IMR-90 (cell line): ENCODE measurements at regions not wholly inside any gene's neighbourhood (a gene's known extent, or its start where the extent isn't known, plus 50 kb on each side); places are given as distances from the start of the nearest gene placed in this dataset.

Source experiments
- ATAC-seq: fragments of 200-7000 bp; cut with Tn5 transposase; 2 replicates; pipeline ENCODE4 v1.9.1; 2020; ENCODE audit warnings: low read depth, mild to moderate bottlenecking, moderate library complexity
- BruUV-seq: library from RNA; stranded (reverse); fragments of 400-500 nt; replicated peaks from 2 replicates; lab custom pipeline; 2021; lab: Mats Ljungman, UMichigan
- CTCF ChIA-PET: fragments of 300-600 bp; formaldehyde crosslinking; extraction: SDS; loops from one replicate; lab custom pipeline; 2021; ENCODE audit warnings: antibody characterized with exemption; lab: Yijun Ruan, JAX
- POLR2A ChIA-PET: fragments of 300-600 bp; sonication (Branson Sonifier 250); formaldehyde crosslinking; loops from one replicate; lab custom pipeline; 2022; ENCODE audit warnings: antibody characterized with exemption; ENCODE audit not compliant: unreplicated experiment; lab: Charles Lee
- DNase-seq: peaks from one replicate; pipeline ENCODE4 v3.0.0; 2013
- H2AFZ ChIP-seq: replicated peaks from 2 replicates; pipeline ENCODE3; 2013; ENCODE audit warnings: low read length, mild to moderate bottlenecking; ENCODE audit not compliant: poor library complexity
- H2AK5ac ChIP-seq: 2 replicates; pipeline ENCODE4 v1.6.1; 2013; ENCODE audit warnings: low read depth, low read length, inconsistent platforms
- H2AK9ac ChIP-seq: replicated peaks from 2 replicates; pipeline ENCODE3; 2013; ENCODE audit warnings: mild to moderate bottlenecking, low read depth, low read length, moderate library complexity; ENCODE audit not compliant: poor library complexity
- H2BK120ac ChIP-seq: 2 replicates; pipeline ENCODE4 v1.6.1; 2013; ENCODE audit warnings: low read depth, low read length, inconsistent platforms
- H2BK15ac ChIP-seq: 3 replicates; pipeline ENCODE4 v1.6.1; 2013; ENCODE audit warnings: low read depth, low read length, inconsistent platforms
- H2BK20ac ChIP-seq: 2 replicates; pipeline ENCODE4 v1.6.1; 2013; ENCODE audit warnings: low read depth, mild to moderate bottlenecking, inconsistent platforms, low read length, moderate library complexity
- H2BK5ac ChIP-seq: 2 replicates; pipeline ENCODE4 v1.6.1; 2013; ENCODE audit warnings: mild to moderate bottlenecking, low read depth, low read length, inconsistent platforms; ENCODE audit not compliant: poor library complexity, severe bottlenecking
- H3K14ac ChIP-seq: replicated peaks from 2 replicates; pipeline ENCODE4 v1.6.1; 2013; ENCODE audit warnings: low read depth, low read length, inconsistent platforms
- H3K18ac ChIP-seq: 2 replicates; pipeline ENCODE4 v1.6.1; 2013; ENCODE audit warnings: low read depth, low read length, control low read depth
- H3K23ac ChIP-seq: 2 replicates; pipeline ENCODE4 v1.6.1; 2013; ENCODE audit warnings: low read depth, low read length, inconsistent platforms
- H3K27ac ChIP-seq: 2 replicates; pipeline ENCODE4 v1.5.1; 2013; ENCODE audit warnings: mild to moderate bottlenecking, control low read depth, low read length; ENCODE audit not compliant: insufficient read depth
- H3K27me3 ChIP-seq: 2 replicates; pipeline ENCODE4 v1.6.1; 2013; ENCODE audit warnings: low read length; ENCODE audit not compliant: control insufficient read depth, insufficient read depth
- H3K36me3 ChIP-seq: 2 replicates; pipeline ENCODE4 v1.6.1; 2013; ENCODE audit warnings: low read length, mixed read lengths; ENCODE audit not compliant: control insufficient read depth, insufficient read depth
- H3K4ac ChIP-seq: 2 replicates; pipeline ENCODE4 v1.6.1; 2013; ENCODE audit warnings: low read depth, low read length, inconsistent platforms
- H3K4me1 ChIP-seq: 2 replicates; pipeline ENCODE4 v1.6.1; 2013; ENCODE audit warnings: low read length, mixed read lengths; ENCODE audit not compliant: control insufficient read depth, insufficient read depth
- H3K4me2 ChIP-seq: 2 replicates; pipeline ENCODE4 v1.6.1; 2013; ENCODE audit warnings: low read depth, mild to moderate bottlenecking, control low read depth, low read length, moderate library complexity
- H3K4me3 ChIP-seq: 2 replicates; pipeline ENCODE4 v1.5.1; 2013; ENCODE audit warnings: low read depth, mild to moderate bottlenecking, control low read depth, low read length, moderate library complexity; ENCODE audit not compliant: insufficient read depth
- H3K56ac ChIP-seq: 2 replicates; pipeline ENCODE4 v1.6.1; 2013; ENCODE audit warnings: low read length, inconsistent platforms; ENCODE audit not compliant: insufficient read depth; ENCODE audit errors: extremely low read depth
- H3K79me1 ChIP-seq, 2 experiments: 2 replicates each; pipeline ENCODE4 v1.6.1; 2013; ENCODE audit warnings: low read length in 2 of 2, inconsistent platforms in 1 of 2, low read depth in 1 of 2
- H3K9ac ChIP-seq: 2 replicates; pipeline ENCODE4 v1.6.1; 2013; ENCODE audit warnings: low read depth, low read length, control low read depth
- H3K9me1 ChIP-seq: 2 replicates; pipeline ENCODE4 v1.6.1; 2013; ENCODE audit warnings: low read length, inconsistent platforms; ENCODE audit not compliant: insufficient read depth
- H3K9me3 ChIP-seq: 2 replicates; pipeline ENCODE4 v1.6.1; 2013; ENCODE audit warnings: low read length; ENCODE audit not compliant: control insufficient read depth, insufficient read depth
- H4K20me1 ChIP-seq: 2 replicates; pipeline ENCODE4 v1.6.1; 2013; ENCODE audit warnings: low read length, inconsistent platforms; ENCODE audit not compliant: insufficient read depth
- H4K5ac ChIP-seq: 2 replicates; pipeline ENCODE4 v1.6.1; 2013; ENCODE audit warnings: mild to moderate bottlenecking, low read depth, low read length, control low read depth
- H4K8ac ChIP-seq, 2 experiments: 2 replicates each; pipeline ENCODE4 v1.6.1; 2013; ENCODE audit warnings: low read depth in 2 of 2, low read length in 2 of 2, control low read depth in 1 of 2, inconsistent platforms in 1 of 2
- H4K91ac ChIP-seq: 2 replicates; pipeline ENCODE4 v1.6.1; 2013; ENCODE audit warnings: low read depth, low read length, inconsistent platforms; ENCODE audit not compliant: insufficient read depth
- CEBPB ChIP-seq: IDR thresholded peaks from 2 replicates; pipeline ENCODE4 v1.6.1; 2012; ENCODE audit warnings: low read depth, low read length, improper control_type of control experiment
- CHD1 ChIP-seq: IDR thresholded peaks from 2 replicates; pipeline ENCODE4 v1.6.1; 2012; ENCODE audit warnings: low read depth, low read length, improper control_type of control experiment
- FOS ChIP-seq: fragments of 150-350 bp; IDR thresholded peaks from 2 replicates; pipeline ENCODE4 v1.6.1; 2016; ENCODE audit warnings: low read depth, low read length
- MAFK ChIP-seq: IDR thresholded peaks from 2 replicates; pipeline ENCODE4 v1.6.1; 2012; ENCODE audit warnings: low read depth, low read length, improper control_type of control experiment
- MAZ ChIP-seq: IDR thresholded peaks from 2 replicates; pipeline ENCODE4 v1.6.1; 2012; ENCODE audit warnings: low read depth, mild to moderate bottlenecking, low read length, improper control_type of control experiment, moderate library complexity, borderline replicate concordance
- NFE2L2 ChIP-seq: fragments of 150-350 bp; IDR thresholded peaks from 2 replicates; pipeline ENCODE4 v1.6.1; 2016; ENCODE audit warnings: low read depth, mild to moderate bottlenecking, low read length
- POLR2A ChIP-seq: IDR thresholded peaks from 2 replicates; pipeline ENCODE4 v1.6.1; 2012; ENCODE audit warnings: mild to moderate bottlenecking, low read depth, low read length
- RAD21 ChIP-seq: IDR thresholded peaks from 2 replicates; pipeline ENCODE4 v1.6.1; 2012; ENCODE audit warnings: low read length, improper control_type of control experiment
- RCOR1 ChIP-seq: IDR thresholded peaks from 2 replicates; pipeline ENCODE4 v1.6.1; 2012; ENCODE audit warnings: mild to moderate bottlenecking, low read length, improper control_type of control experiment; ENCODE audit not compliant: insufficient replicate concordance
- SMC3 ChIP-seq: fragments of 150-350 bp; IDR thresholded peaks from 2 replicates; pipeline ENCODE4 v1.6.1; 2016; ENCODE audit warnings: low read depth, mild to moderate bottlenecking, antibody characterized with exemption, low read length, moderate library complexity
- WGBS, 2 experiments: methylation state at CpG; one replicate each; pipeline versions ENCODE4 v1.1.5 to v1.1.7; 2013; ENCODE audit warnings: missing lambda C conversion rate in 2 of 2; ENCODE audit not compliant: insufficient read length in 1 of 2; ENCODE audit errors: extremely low coverage in 2 of 2; 5-methylcytosine and 5-hydroxymethylcytosine counted together
- dilution Hi-C: fragments of 300-500 bp; cut with HindIII; formaldehyde crosslinking; loops from one replicate; pipeline ENCODE4 v1.14.3; 2018; ENCODE audit warnings: low sequenced_read_pairs; ENCODE audit not compliant: unreplicated experiment
- in situ Hi-C: fragments of 300-500 bp; cut with MboI; formaldehyde crosslinking; loops from 3 replicates; pipeline ENCODE4 v1.14.3; 2019; ENCODE audit warnings: low sequenced_read_pairs, inconsistent platforms, mixed read lengths
- intact Hi-C: fragments of 100-400 bp; cut with micrococcal nuclease; formaldehyde crosslinking; loops from 2 replicates; pipeline ENCODE4 v1.10.0; 2022
- TF ChIP-seq, protein P1 (sequence below): fragments of 150-350 bp; IDR thresholded peaks from 2 replicates; pipeline ENCODE4 v1.6.1; 2017; ENCODE audit warnings: mild to moderate bottlenecking, antibody characterized with exemption, low read length, low read depth

DNA sequence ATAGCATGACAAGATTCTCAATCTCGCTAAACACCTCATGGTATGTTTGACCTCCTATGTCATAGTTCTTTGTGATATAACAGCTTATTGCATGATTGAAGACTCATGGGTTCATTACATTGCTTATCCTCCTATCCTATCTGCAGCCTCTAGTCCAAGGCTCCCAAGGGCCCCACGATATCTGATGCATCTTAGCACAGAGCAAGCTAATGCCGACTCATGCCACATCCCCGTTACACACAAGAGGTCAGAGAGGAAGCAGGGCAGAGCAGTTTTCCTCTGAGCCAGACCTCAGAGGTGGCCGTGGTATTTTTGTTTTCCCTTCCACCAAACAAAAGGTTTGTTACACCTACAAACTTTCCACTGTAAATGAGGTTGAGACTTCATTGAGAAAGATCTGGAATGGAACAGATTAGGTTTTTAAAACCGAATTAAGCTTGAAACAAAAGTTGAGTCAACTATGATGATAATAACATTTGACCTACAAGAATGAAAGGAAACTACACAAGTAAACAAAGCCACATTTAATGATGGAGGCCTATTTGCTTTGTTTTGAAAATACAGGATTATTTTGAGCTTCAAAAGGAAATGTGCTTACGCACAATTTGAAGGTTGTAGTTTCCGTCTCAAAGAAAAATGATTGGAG is 133.9 kb upstream of the MYLIP start:
- no peak overlapping the region for H3K27ac ChIP-seq
- in situ Hi-C loops = no loop called here

More for the DNA sequence above, 133.9 kb upstream of the MYLIP start:
- no peak for DNase-seq
- Histone ChIP-seq H3K36me3 (no peaks in the 10 kb centered on the region), H3K9me3 (no peaks in the 10 kb centered on the region), H4K5ac (no peak overlapping the region), H2AK9ac (no peak overlapping the region), H2BK5ac (no peak overlapping the region), H4K8ac (no peak overlapping the region), H4K20me1 (no peaks in the 10 kb centered on the region), H3K9me1 (no peaks in the 10 kb centered on the region), H2AK5ac (no peak overlapping the region), H3K18ac (no peak overlapping the region), H3K23ac (no peak overlapping the region), H3K4ac (no peak overlapping the region), H2BK20ac (no peak overlapping the region), H3K4me2 (no peak overlapping the region), H2BK15ac (no peak overlapping the region), H3K14ac (no peak overlapping the region), H2AFZ (no peak overlapping the region), H3K4me1 (no peaks in the 10 kb centered on the region), H3K56ac (no peak overlapping the region), H2BK120ac (no peak overlapping the region), H3K9ac (no peak overlapping the region), H3K4me3 (no peak overlapping the region), H3K79me1 (no peaks in the 10 kb centered on the region), H4K91ac (no peak overlapping the region), H3K27me3 (peaks cover 10% of the 10 kb centered on the region)
- WGBS, 2 experiments = 72% methylated on average over 2 of the region's 8 CpGs; no CpG with 5 or more reads in 1 of the 2 experiments
- intact Hi-C loops = no loop called here
- ChIA-PET CTCF (no interaction called here), POLR2A (no interaction called here)
- TF ChIP-seq MAFK (no peak), CEBPB (no peak), SMC3 (no peak), RAD21 (no peak), MAZ (no peak), CHD1 (no peak), RCOR1 (no peak), FOS (no peak), POLR2A (no peak), NFE2L2 (no peak)
- TF ChIP-seq, protein P1, sequence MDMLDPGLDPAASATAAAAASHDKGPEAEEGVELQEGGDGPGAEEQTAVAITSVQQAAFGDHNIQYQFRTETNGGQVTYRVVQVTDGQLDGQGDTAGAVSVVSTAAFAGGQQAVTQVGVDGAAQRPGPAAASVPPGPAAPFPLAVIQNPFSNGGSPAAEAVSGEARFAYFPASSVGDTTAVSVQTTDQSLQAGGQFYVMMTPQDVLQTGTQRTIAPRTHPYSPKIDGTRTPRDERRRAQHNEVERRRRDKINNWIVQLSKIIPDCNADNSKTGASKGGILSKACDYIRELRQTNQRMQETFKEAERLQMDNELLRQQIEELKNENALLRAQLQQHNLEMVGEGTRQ = no peak
- dilution Hi-C loops = no loop called here
- BruUV-seq = no TSS peak
- no peak for ATAC-seq
